ENCODE measurements at regions not wholly inside any gene's neighbourhood (a gene's known extent, or its start where the extent isn't known, plus 50 kb on each side); places are given as distances from the start of the nearest gene placed in this dataset.

- TF ChIP-seq ZNF462 (CRISPR knock-in tag; IDR thresholded peaks at IDR 0.05): no peak
- TF ChIP-seq NANOG (IDR thresholded peaks at IDR 0.05; ENCODE audit: borderline replicate concordance): no peak
Observed at GRCh38 chr9:13616491-13617035, 337.1 kb upstream of the MPDZ start (continued).

DNA sequence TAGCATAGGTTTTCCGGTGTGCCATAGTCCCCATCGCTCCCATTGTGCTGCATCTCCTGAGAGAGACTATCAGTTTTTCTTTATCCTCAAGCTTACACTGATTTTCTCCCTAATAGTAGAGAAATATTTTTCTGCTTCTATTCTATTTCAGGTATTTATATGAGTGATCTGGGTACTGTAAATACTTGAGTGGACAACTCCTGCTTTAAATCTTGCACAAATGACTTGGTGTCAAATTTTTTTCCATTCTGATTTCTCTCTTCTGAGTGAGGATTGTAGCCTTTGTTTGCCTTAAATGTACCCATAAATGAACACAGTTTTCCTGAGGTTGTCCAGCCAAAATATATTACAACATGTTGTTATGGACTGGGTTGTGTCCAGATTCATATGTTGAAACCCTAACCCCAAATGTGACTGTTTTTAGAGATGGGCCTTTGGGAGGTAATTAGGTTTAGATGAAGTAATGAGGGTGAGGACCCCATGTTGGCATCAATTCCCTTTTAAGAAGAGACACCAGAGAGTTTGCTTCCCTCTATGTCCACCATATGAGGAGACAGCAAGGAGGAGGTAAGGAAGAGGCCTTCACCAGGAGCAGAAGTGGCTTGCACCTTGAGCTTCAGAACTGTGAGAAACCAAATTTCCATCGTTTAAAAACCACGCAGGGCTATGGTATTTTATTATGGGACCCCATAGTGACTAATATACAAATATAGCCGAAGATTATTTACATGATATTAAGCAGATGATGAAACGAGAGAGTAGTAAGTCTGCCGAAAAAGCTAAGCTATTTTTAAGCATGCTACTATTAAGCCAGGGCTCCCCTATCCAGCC, 336.4 kb upstream of the MPDZ start:
- Histone ChIP-seq H3K27me3 (ENCODE audit: insufficient read depth) (no peaks in the 10 kb centered on the region), H3K9me2 (ENCODE audit: insufficient read depth) (no peaks in the 10 kb centered on the region), H4K20me1 (replicated peaks; ENCODE audit: insufficient read depth) (no peaks in the 10 kb centered on the region), H2AFZ (no peak overlapping the region), H3K36me3 (ENCODE audit: insufficient read depth) (no peaks in the 10 kb centered on the region), H3F3A (replicated peaks; ENCODE audit: low read depth) (no peaks in the 10 kb centered on the region), H3K4me2 (no peak overlapping the region), H3K4me1 (ENCODE audit: insufficient read depth) (no peaks in the 10 kb centered on the region), H3K79me2 (replicated peaks; ENCODE audit: insufficient read depth) (no peaks in the 10 kb centered on the region), H3K27ac (ENCODE audit: low read depth) (no peak overlapping the region), H3K4me3 (no peak overlapping the region)
- Mint-ChIP-seq H3K27ac (no peak overlapping the region), H3K9me3 (peaks cover 5% of the 10 kb centered on the region; the same call in 1 of the 3 replicates), H3K4me1 (peaks cover 5% of the 10 kb centered on the region; the same call in 1 of the 3 replicates), H3K36me3 (ENCODE audit: low read depth) (no peaks in the 10 kb centered on the region), H3K4me3 (no peak overlapping the region), H3K27me3 (ENCODE audit: insufficient read depth, low read depth, poor library complexity) (no peaks in the 10 kb centered on the region)
- no peak for DNase-seq (ENCODE audit: low spot score)
- no peak for ATAC-seq
- TF ChIP-seq EZH2 (IDR thresholded peaks at IDR 0.05; ENCODE audit: low read depth, unreplicated experiment): no peak
- TF ChIP-seq, protein P1, sequence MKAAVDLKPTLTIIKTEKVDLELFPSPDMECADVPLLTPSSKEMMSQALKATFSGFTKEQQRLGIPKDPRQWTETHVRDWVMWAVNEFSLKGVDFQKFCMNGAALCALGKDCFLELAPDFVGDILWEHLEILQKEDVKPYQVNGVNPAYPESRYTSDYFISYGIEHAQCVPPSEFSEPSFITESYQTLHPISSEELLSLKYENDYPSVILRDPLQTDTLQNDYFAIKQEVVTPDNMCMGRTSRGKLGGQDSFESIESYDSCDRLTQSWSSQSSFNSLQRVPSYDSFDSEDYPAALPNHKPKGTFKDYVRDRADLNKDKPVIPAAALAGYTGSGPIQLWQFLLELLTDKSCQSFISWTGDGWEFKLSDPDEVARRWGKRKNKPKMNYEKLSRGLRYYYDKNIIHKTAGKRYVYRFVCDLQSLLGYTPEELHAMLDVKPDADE (IDR thresholded peaks at IDR 0.05): no peak
- no peak for TF ChIP-seq ZNF331 (CRISPR knock-in tag; IDR thresholded peaks at IDR 0.05; ENCODE audit: low read depth)
- TF ChIP-seq, protein P2, sequence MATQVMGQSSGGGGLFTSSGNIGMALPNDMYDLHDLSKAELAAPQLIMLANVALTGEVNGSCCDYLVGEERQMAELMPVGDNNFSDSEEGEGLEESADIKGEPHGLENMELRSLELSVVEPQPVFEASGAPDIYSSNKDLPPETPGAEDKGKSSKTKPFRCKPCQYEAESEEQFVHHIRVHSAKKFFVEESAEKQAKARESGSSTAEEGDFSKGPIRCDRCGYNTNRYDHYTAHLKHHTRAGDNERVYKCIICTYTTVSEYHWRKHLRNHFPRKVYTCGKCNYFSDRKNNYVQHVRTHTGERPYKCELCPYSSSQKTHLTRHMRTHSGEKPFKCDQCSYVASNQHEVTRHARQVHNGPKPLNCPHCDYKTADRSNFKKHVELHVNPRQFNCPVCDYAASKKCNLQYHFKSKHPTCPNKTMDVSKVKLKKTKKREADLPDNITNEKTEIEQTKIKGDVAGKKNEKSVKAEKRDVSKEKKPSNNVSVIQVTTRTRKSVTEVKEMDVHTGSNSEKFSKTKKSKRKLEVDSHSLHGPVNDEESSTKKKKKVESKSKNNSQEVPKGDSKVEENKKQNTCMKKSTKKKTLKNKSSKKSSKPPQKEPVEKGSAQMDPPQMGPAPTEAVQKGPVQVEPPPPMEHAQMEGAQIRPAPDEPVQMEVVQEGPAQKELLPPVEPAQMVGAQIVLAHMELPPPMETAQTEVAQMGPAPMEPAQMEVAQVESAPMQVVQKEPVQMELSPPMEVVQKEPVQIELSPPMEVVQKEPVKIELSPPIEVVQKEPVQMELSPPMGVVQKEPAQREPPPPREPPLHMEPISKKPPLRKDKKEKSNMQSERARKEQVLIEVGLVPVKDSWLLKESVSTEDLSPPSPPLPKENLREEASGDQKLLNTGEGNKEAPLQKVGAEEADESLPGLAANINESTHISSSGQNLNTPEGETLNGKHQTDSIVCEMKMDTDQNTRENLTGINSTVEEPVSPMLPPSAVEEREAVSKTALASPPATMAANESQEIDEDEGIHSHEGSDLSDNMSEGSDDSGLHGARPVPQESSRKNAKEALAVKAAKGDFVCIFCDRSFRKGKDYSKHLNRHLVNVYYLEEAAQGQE (IDR thresholded peaks at IDR 0.05; ENCODE audit: unreplicated experiment): no peak
- no peak for TF ChIP-seq POLR2AphosphoS5 (IDR thresholded peaks at IDR 0.05; ENCODE audit: low read depth)
- TF ChIP-seq CTCF (conservative IDR thresholded peaks at IDR 0.05; ENCODE audit: low read depth in 2 of 2): no peak
- no peak for TF ChIP-seq JUNB (IDR thresholded peaks at IDR 0.05; ENCODE audit: unreplicated experiment)
- TF ChIP-seq CREB1 (CRISPR knock-in tag; IDR thresholded peaks at IDR 0.05; ENCODE audit: low read depth): no peak

All from GM23338 (cell line).